K562 (cell line): ENCODE measurements at regions not wholly inside any gene's neighbourhood (a gene's known extent, or its start where the extent isn't known, plus 50 kb on each side); places are given as distances from the start of the nearest gene placed in this dataset.

ENCODE experiments used
- ATAC-seq: fragments of 200-7000 bp; cut with Tn5 transposase; 3 replicates; pipeline ENCODE4 v1.9.1; 2020; ENCODE audit warnings: moderate library complexity
- BruUV-seq: library from RNA; stranded (reverse); fragments of 400-500 nt; replicated peaks from 2 replicates; lab custom pipeline; 2021; lab: Mats Ljungman, UMichigan
- CTCF ChIA-PET: fragments of 300-600 bp; formaldehyde crosslinking; extraction: SDS; loops from one replicate; lab custom pipeline; 2021; ENCODE audit warnings: low intra/inter-chr PET ratio; lab: Yijun Ruan, JAX
- POLR2A ChIA-PET: fragments of 300-600, 350-650 bp; sonication (Branson Sonifier 250); formaldehyde crosslinking; extraction: SDS; loops from one replicate; lab custom pipeline; 2021; ENCODE audit warnings: antibody characterized with exemption, inconsistent platforms; lab: Yijun Ruan, JAX
- DNase-seq, 4 experiments: peaks; one replicate each; pipeline versions ENCODE4 v3.0.0 to v3.0.0-alpha.2; 2011 to 2018; ENCODE audit warnings: low spot score in 3 of 4, mixed read lengths in 3 of 4; ENCODE audit errors: extremely low read depth in 1 of 4
- FAIRE-seq: peaks from 2 replicates; lab custom pipeline; 2011; peaks lifted over from hg19 to GRCh38; lab: Jason Lieb, UNC
- H2AFZ ChIP-seq: 2 replicates; pipeline ENCODE4 v1.6.0; 2011; ENCODE audit warnings: low read depth, low read length, control low read depth, inconsistent platforms
- H3K27ac ChIP-seq: fragments of 200-600 bp; 3 replicates; pipeline ENCODE4 v1.8.0; 2011; ENCODE audit warnings: low read depth, mild to moderate bottlenecking, control low read depth, inconsistent platforms, low read length, moderate library complexity, mixed read lengths; ENCODE audit errors: extremely low read depth
- H3K27me3 ChIP-seq, 2 experiments: fragments of 300-600 bp in 1 of 2; 2 replicates in 1 of 2; 3 replicates in 1 of 2; pipeline versions ENCODE4 v1.6.0 to v1.8.0; 2011; ENCODE audit warnings: inconsistent platforms in 2 of 2, low read length in 2 of 2, mild to moderate bottlenecking in 1 of 2, mixed read lengths in 1 of 2, moderate library complexity in 1 of 2; ENCODE audit not compliant: control insufficient read depth in 2 of 2, insufficient read depth in 2 of 2
- H3K36me3 ChIP-seq: fragments of 300-600 bp; 3 replicates; pipeline ENCODE4 v1.8.0; 2011; ENCODE audit warnings: mild to moderate bottlenecking, low read length, inconsistent platforms; ENCODE audit not compliant: control insufficient read depth, insufficient read depth
- H3K4me1 ChIP-seq, 2 experiments: fragments of 200-600 bp in 1 of 2; replicated peaks in 1 of 2; 2 replicates in 1 of 2; 3 replicates in 1 of 2; pipeline versions ENCODE4 v1.5.1 to v1.8.0; 2011; ENCODE audit warnings: inconsistent platforms in 2 of 2, low read length in 2 of 2, mild to moderate bottlenecking in 1 of 2, mixed read lengths in 1 of 2, moderate library complexity in 1 of 2; ENCODE audit not compliant: control insufficient read depth in 2 of 2, insufficient read depth in 2 of 2
- H3K4me2 ChIP-seq: 2 replicates; pipeline ENCODE4 v1.6.1; 2011; ENCODE audit warnings: low read length, control low read depth, inconsistent platforms, mixed read lengths; ENCODE audit not compliant: insufficient read depth
- H3K4me3 ChIP-seq: fragments of 200-600 bp; sonication (generic), shearing (Covaris generic); 2 replicates; pipeline ENCODE4 v1.5.1; 2016; ENCODE audit warnings: control low read depth, inconsistent platforms
- H3K79me2 ChIP-seq: fragments of 200-600 bp; 3 replicates; pipeline ENCODE4 v1.8.0; 2011; ENCODE audit warnings: low read length, inconsistent platforms; ENCODE audit not compliant: control insufficient read depth, insufficient read depth
- H3K9ac ChIP-seq, 2 experiments: 2 replicates each; pipeline versions ENCODE4 v1.6.0 to v1.6.1; 2011; ENCODE audit warnings: low read depth in 2 of 2, low read length in 2 of 2, control low read depth in 1 of 2, inconsistent platforms in 1 of 2, mild to moderate bottlenecking in 1 of 2, mixed read lengths in 1 of 2; ENCODE audit not compliant: insufficient read depth in 1 of 2
- H3K9me1 ChIP-seq: one replicate; pipeline ENCODE4 v1.6.0; 2011; ENCODE audit warnings: inconsistent platforms, mild to moderate bottlenecking, low read length, moderate library complexity; ENCODE audit not compliant: control insufficient read depth, insufficient read depth
- H3K9me3 ChIP-seq: replicated peaks from 2 replicates; pipeline ENCODE4 v1.5.1; 2011; ENCODE audit warnings: low read depth, low read length, inconsistent platforms; ENCODE audit not compliant: control insufficient read depth, insufficient read depth
- H4K20me1 ChIP-seq: replicated peaks from 2 replicates; pipeline ENCODE4 v1.6.1; 2011; ENCODE audit warnings: low read length, inconsistent platforms, mixed read lengths; ENCODE audit not compliant: control insufficient read depth, insufficient read depth
- KLF16 ChIP-seq: IDR thresholded peaks from 2 replicates; pipeline ENCODE4 v1.6.1; 2016; ENCODE audit warnings: antibody characterized with exemption
- MTA2 ChIP-seq: fragments of 450-650 bp; IDR thresholded peaks from 2 replicates; pipeline ENCODE4 v1.6.1; 2016; ENCODE audit warnings: low read depth
- ZNF584 ChIP-seq: fragments of 200-800 bp; sonication (Bioruptor generic); IDR thresholded peaks from 2 replicates; pipeline ENCODE4 v1.6.1; 2016; ENCODE audit warnings: low read depth, mild to moderate bottlenecking, missing genetic modification characterization, missing compliant biosample characterization
- WGBS: fragments of 100-300 bp; shearing (Covaris generic); methylation state at CpG from one replicate; pipeline ENCODE4 v1.1.6; 2016; ENCODE audit warnings: low coverage, mixed read lengths; ENCODE audit not compliant: insufficient coverage; ENCODE audit errors: missing lambda C conversion rate; 5-methylcytosine and 5-hydroxymethylcytosine counted together
- in situ Hi-C: fragments of 300-500 bp; cut with MboI; formaldehyde crosslinking; loops from 4 replicates; pipeline ENCODE4 v1.15.0; 2018; ENCODE audit warnings: inconsistent platforms, mixed read lengths
- intact Hi-C: fragments of 100-400 bp; cut with micrococcal nuclease; formaldehyde crosslinking; loops from 2 replicates; pipeline ENCODE4 v1.14.2; 2022
- TF ChIP-seq, protein P1 (sequence below): fragments of 450-650 bp; IDR thresholded peaks from 2 replicates; pipeline ENCODE4 v1.6.1; 2018; ENCODE audit warnings: mild to moderate bottlenecking, low read depth; ENCODE audit not compliant: partially characterized antibody

DNA sequence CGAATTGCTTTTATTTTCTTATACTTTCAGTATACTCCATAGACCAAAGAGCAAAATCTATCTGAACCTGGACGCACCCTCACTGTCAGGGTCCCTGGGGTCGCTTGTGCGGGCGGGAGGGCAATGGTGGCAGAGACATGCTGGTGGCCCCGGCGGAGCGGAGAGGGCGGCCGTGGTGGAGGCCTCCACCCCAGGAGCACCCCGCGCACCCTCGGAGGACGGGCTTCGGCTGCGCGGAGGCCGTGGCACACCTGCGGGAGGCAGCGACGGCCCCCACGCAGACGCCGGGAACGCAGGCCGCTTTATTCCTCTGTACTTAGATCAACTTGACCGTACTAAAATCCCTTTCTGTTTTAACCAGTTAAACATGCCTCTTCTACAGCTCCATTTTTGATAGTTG lies 1077.4 kb downstream of the BRD1 start:
- H3K4me1 ChIP-seq, result no peaks in the 10 kb centered on the region
- no peak overlapping the region for H2AFZ ChIP-seq
- no TSS peak for BruUV-seq
- TF ChIP-seq ZNF584 (CRISPR knock-in tag), result no peak
- no peaks in the 10 kb centered on the region for H3K9me3 ChIP-seq
- no peak overlapping the region for H3K4me3 ChIP-seq
- in situ Hi-C loops (no loop called here), intact Hi-C loops (no loop called here)
- peaks cover 2 to 34% of the 10 kb centered on the region in 2 experiments; a peak in 3 of 5 replicates for H3K27me3 ChIP-seq
- H3K4me2 ChIP-seq, result no peak overlapping the region
- H4K20me1 ChIP-seq, result 0 out of 2 replicates have a peak, but pooled peaks cover 5% of the 10 kb centered on the region
- DNase-seq (no peak), ATAC-seq (no peak), FAIRE-seq (no peak)
- H3K9me1 ChIP-seq, result no peaks in the 10 kb centered on the region
- H3K9ac ChIP-seq, result no peak overlapping the region
- H3K36me3 ChIP-seq, result no peaks in the 10 kb centered on the region
- no peak overlapping the region for H3K27ac ChIP-seq
- WGBS, result 5% methylated on average over 4 of the region's 27 CpGs
- no peaks in the 10 kb centered on the region for H3K79me2 ChIP-seq
- ChIA-PET POLR2A (no interaction called here), CTCF (no interaction called here)

DNA sequence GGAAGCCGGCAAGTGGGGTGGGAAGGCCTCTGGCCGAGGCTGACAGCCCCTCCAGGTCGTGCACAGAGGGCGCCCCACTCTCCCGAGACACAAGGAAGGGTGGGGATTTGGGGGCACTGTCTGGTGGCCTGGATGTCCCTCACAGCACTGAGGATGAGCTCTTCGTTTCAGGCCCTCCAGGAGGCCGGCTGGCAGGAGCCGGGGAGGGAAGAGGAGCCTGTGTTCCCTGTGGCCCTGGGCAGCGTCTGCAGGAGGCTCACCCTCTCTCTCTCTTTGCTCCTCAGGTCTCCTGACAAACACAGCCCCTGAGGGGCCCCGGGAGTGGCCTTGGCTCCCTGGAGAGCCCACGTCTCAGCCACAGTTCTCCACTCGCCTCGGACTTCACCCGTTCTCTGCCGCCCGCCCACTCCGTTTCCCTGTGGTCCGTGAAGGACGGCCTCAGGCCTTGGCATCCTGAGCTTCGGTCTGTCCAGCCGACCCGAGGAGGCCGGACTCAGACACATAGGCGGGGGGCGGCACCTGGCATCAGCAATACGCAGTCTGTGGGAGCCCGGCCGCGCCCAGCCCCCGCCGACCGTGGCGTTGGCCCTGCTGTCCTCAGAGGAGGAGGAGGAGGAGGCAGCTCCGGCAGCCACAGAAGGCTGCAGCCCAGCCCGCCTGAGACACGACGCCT lies 1078.0 kb downstream of the BRD1 start:
- WGBS, result 3% methylated on average over 17 of the region's 37 CpGs
- TF ChIP-seq, protein P1, sequence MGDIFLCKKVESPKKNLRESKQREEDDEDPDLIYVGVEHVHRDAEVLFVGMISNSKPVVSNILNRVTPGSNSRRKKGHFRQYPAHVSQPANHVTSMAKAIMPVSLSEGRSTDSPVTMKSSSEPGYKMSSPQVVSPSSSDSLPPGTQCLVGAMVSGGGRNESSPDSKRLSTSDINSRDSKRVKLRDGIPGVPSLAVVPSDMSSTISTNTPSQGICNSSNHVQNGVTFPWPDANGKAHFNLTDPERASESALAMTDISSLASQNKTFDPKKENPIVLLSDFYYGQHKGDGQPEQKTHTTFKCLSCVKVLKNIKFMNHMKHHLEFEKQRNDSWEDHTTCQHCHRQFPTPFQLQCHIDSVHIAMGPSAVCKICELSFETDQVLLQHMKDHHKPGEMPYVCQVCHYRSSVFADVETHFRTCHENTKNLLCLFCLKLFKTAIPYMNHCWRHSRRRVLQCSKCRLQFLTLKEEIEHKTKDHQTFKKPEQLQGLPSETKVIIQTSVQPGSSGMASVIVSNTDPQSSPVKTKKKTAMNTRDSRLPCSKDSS, result no peak
- TF ChIP-seq KLF16 (no peak), MTA2 (no peak)
- H3K4me3 ChIP-seq, result no peak overlapping the region
- BruUV-seq, result no TSS peak
- H3K36me3 ChIP-seq, result no peaks in the 10 kb centered on the region
- H3K4me1 ChIP-seq, result no peaks in the 10 kb centered on the region
- no peak overlapping the region for H3K9ac ChIP-seq
- H3K27me3 ChIP-seq, result peaks cover 2 to 38% of the 10 kb centered on the region in 2 experiments; a peak in 3 of 5 replicates
- no peak overlapping the region for H2AFZ ChIP-seq
- DNase-seq (no peak), FAIRE-seq (no peak), ATAC-seq (no peak)
- no peak overlapping the region for H3K4me2 ChIP-seq
- intact Hi-C loops, result no loop called here
- H3K79me2 ChIP-seq, result no peaks in the 10 kb centered on the region
- POLR2A ChIA-PET, result no interaction called here
- H3K9me3 ChIP-seq, result no peaks in the 10 kb centered on the region
- CTCF ChIA-PET, result no interaction called here
- in situ Hi-C loops, result no loop called here
- H4K20me1 ChIP-seq, result 0 out of 2 replicates have a peak, but pooled peaks cover 5% of the 10 kb centered on the region
- no peak overlapping the region for H3K27ac ChIP-seq
- no peaks in the 10 kb centered on the region for H3K9me1 ChIP-seq
